Hindlimb muscle (tissue), 1 donor: ENCODE measurements at regions not wholly inside any gene's neighbourhood (a gene's known extent, or its start where the extent isn't known, plus 50 kb on each side); places are given as distances from the start of the nearest gene placed in this dataset.

Source experiments
- DNase-seq: peaks from one replicate; pipeline ENCODE4 v3.0.0-alpha.2; 2013

DNA sequence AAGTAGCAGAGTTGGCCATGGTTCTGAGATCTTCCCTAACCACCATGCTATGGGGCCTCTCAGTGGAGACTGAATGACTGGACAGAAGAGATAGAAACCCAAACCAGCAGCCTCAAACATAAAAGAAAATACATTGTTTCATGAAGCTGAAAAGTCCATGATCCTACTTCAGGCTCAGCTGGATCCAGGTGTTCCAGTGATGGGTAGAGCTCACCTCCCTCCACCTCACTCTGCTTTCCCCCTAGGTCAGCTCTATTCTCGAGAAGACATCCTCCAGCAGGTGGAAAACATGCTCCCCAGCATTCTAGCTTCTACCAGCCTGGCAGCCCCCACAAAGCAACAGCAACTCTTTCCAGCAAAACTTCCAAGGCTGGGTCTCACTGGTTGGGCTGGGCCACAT is 132.1 kb downstream of the OAT start:
- no peak for DNase-seq

DNA sequence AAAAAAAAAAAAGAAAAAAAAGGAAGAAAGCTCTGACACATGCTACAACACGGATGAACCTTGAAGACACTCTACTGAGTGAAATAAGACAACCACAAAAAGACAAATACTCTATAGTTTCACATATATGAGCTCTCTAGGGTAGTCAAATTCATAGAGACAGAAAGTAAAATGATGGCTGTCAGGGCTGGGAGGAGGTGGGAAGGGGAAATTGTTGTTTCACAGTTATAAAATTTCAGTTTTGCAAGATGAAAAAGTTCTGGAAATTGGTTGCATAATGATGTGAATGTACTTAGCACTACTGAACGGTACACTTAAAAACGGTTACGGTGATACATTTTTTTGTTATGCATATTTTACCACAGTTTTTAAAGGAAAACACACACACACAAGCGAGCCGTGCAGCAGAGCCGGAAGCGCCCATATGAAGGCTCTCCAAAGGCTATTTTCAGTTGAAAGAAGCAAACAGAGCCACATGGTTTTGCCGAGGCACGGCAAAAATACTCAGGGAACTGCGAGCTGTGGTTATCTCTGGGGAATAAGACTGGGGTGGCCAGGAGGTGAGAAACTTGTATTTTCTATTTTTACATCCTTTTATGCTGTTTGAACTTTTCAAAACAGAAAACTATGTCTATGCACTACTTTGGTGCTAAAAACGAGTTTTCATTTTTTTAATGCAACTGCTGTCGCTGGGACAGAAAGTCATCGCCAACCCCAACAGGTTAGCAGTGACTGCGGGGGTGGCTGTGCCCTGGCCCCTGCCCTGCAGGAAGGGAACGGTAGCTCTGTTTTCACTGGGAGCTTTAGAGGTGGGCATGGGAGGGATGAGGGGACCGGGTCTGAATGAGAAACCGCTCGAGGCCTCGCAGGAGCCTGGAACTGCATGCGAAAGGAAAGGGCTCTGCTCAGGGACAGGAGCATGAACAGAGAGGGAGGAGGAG is 132.9 kb downstream of the OAT start:
- DNase-seq = no peak

DNA sequence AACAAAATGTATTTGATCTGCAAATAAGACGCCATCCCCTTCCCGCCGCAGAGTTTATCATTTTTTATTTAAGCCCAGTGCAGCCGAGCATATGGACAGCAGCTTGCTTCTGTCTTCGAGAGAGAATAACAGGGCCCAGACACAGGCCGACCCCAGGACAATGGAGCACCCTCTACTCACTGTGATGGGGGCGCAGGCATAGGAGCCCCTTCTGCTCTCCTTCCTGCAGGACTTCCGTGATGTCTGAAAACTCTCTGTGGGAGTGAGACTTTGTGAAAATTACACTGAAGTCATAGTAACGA is 134.8 kb downstream of the OAT start:
- no peak for DNase-seq

DNA sequence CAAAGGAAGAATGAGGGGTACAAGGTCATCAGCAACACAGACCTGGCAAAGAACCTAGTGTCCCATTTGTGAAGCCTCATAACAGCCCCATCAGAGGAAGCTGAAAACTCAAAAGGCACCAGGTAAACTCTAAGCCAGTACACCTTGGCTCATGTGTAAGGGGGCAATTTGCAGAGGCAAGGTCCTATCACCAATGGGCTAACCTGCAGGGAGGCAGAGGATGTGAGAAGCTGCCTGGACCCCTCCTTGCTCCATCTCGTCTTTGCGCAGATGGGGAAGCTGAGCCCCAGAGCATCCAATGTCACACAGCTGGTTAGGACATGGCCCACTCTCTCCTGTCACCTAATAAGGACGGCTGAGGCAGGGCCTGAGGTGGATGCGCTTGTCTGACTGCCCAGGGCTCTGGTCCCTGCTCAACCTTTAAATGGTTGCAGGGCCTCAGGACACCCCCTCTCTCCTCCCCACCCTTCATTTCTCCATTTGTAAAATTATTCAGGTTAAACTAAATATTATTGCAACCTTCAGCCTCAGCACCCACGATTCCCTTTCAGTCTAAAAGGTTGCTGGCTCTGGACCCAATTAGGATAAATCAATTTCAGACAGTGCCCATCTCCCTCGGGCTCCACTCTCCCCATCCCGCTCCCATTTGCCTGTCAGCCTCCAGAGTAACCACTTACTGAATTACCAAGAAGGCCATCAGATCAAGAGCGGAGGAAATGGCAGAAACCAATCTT is 135.3 kb downstream of the OAT start:
- DNase-seq = no peak

DNA sequence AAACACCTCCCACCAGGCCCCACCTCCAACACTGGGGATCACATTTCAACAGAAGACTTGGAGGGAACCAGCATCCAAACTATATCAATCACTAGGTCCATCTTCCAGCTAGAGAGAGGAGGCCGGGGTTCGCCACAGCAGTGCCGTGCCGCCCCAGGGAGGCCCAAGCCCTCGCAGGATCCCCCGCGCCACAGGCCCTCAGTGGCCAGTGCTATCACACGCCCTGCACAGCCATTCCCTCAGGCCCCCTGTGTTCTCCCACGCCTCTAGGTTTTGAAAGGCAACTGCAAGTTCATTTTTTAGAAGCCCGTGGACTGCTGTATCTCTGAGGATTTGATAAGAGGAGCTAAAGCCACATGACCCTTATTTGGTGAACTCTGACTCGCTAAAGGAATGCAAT is 136.4 kb downstream of the OAT start:
- no peak for DNase-seq

DNA sequence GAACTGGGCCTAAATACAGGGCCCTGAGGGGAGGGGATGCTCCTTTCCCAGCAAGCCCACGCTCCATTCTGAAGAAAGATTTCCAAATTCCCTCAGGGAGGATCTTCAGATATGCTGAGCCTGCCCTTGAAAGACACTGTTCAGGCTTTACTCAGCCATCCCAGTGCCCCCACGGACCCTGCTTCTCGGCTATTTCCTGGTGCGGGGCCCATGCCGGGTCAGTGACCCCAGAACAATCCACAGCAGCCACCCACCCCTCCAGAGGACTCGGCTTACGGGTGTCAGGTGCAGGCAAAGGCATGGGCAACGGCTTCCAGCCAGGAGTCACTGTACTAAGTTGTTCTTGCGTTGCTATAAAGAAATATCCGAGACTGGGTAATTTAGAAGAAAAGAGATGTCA is 137.1 kb downstream of the OAT start:
- no peak for DNase-seq

DNA sequence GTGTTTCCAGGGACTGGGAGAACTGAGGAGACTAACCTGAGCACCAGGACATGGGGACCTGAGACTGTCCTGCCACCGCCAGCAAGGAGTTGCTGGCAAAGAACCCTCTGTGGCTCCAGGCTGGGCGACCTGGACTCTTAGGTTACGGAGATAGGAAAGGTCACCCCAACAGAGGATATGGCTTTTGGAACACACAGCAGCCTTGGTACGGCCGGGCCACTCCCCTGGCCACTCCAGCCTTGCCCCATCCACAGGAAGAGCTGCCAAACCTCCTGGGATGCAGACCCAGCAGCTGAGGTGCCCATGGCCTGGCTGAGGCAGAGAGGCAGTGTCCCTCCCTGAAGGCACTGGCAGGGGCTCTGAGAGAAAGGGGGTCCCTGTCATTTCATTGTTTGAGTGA is 137.8 kb downstream of the OAT start:
- DNase-seq = no peak

DNA sequence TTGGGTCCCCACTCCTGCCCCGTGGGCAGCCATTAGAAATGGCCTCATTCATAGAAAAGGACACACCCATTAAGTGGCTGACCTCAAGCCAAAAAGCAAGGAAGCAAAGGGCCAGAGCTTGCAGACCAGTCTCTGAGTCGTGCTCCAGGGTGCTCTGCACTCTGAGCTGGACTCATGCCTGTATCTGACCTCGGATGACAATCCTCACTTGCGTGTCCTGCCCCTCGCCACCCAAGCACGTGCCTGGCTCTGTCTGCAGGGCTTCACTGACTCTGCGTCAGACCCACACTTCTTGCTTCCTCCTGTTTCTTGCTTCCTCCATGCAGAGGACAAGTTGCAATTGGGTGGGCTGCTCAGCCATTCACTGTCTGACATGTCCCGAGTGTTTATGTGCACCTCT is 138.8 kb downstream of the OAT start:
- DNase-seq = no peak

DNA sequence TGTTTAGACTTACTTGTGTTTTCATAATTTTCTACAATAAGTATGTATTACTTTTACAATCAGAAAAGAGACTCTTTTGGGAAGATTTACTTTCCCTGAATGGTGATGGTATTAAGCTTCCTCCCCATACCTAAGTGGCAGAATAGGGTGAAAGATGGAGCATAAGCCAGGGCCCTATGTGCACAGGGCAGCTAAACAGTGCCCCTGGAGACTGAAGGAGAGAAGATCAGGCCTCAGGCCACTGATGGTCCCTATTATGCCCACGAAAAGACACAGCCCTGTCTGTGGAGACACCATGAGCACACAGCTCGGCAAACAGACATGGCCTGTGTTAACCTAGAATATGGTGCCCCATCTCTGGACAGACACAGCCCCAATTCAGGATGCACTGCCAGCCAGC is 139.4 kb downstream of the OAT start:
- no peak for DNase-seq

DNA sequence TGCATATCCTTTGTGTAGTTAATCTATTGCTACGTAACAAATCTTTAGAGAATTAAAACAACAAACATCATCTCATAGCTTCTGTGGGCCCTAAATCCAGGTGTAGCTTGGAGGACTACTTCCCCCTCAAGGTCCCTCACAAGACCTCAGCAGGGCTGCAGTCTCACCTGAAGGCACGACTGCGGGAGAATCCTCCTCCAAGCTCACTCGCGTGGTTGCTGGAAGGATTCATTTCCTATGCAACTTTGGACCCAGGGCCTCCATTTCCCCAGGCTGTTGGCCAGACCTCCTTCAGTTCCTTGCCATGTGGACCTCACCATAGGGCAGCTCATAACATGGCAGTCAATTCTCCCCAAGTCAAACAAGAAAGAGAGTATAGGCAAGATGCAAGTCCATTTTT is 140.4 kb downstream of the OAT start:
- no peak for DNase-seq

DNA sequence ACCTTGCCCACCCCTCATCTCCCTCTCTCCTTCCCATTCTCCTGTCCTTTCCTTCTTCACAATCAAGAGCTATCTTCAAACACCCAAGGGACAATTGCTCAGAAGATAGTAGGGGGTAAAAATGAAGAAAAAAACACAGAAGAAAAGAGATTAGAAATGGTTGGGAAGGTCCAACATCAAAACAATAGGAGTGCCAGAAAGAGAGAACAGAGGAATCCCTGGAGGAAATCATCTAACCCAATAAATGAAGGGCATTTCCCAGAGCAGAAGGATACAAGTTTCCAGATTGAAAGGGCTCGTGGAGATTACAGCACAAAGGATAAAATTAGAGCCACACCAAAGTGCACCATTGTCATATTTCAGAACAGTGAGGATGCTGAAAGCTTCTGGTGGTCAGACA is 145.6 kb downstream of the OAT start:
- no peak for DNase-seq

DNA sequence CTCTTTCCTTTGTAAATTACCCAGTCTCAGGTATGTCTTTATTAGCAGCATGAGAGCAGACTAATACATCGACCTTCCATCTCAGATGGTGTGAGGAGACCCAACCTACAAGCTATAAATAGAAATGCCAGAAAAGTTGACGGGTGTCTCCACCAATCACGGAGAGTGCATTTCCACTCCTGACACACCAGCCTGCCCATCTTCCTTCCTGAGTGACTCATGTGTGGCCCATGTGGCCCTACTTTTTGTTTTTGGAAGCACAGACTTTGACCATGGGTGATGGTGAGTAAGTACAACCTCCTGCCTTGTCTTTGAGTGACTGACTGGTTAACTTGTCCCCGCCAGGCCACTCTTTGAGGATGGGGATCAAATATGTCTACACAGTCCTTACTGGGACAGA is 147.0 kb downstream of the OAT start:
- DNase-seq = no peak

DNA sequence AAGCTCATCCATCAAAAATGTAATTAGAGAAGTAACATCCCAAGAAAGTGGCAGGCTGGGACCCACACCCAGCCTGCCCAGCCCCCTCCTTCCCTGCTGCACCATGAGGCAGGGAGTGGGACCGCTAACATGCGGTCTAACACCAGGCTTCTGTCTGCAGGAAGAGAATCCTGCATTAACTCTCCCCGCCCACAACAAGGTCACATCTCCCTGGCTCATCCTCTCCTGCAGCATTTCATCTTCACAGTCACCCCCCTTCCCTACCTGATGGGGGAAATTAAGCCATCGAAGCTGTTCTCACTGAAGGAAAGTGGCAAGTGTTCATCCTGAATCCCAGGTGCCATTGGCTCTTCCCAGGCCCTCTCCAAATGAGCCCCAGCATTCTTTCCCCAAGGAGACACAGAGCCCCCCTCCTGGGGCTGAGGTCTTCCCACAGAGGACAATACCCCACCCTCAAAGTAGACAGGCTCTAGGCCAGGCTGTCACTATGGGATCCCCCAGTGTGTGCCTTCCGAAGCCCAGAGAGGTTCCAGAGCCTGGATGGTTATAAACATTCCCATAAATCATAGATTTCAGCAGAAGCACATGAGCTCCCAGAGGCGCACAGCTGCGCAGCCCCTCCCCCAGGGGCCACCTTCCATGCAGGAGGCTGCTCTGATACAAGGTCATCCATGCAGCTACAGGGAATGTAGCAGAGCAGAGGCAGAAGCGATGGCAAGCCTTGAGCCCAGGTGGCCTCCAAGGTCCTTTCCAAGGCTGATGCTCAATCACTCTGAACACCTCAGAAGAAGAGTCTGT is 148.0 kb downstream of the OAT start:
- DNase-seq = no peak

DNA sequence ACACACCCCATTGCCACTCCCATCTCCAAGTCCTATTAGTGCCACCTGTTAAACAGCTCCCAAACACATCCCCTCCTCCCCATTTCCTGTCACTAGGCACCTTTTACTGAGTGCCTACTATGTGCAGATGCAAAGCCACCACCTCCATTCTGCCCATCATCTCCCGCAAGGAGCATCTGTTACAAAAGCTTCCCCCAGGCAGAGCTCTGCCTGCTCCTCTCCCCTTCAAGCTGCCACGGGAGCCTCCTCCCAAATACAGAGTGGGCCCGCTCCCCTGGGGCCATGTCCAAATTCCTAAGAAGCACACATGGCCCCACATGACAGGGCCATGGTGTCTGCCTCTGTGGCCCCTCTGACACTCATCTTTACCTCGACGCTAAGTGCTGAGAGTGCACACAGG is 149.7 kb downstream of the OAT start:
- no peak for DNase-seq

DNA sequence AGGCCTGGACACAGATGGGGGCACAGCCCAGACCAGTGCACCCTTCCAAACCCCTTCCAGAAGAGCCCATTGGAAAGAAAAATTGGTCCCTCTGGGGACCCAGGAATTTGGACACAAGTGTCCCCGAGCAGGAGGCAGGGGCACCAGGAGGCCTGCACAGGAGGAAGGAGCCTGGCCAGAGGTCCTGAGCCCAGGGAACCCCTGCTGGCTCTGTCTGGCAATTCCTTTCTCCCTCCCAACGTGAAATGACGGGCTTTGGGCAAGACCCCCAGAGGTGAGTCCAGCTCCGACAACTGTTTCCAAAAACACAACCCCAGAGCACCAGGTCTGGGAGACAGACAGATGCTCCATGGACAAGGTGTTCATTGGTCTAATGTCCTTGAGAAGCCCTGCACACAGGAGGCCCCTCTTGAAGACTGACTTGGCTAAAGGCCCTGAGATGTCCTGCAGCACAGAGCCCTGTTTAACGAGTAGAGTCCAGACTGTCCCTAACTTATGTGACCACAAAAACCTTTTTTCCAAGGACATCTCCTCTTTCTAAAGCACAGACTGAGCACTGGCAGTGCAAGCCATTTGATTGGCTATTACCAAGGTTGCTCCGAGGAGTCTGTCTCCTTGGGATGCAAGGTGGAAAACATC is 150.7 kb downstream of the OAT start:
- DNase-seq = no peak

DNA sequence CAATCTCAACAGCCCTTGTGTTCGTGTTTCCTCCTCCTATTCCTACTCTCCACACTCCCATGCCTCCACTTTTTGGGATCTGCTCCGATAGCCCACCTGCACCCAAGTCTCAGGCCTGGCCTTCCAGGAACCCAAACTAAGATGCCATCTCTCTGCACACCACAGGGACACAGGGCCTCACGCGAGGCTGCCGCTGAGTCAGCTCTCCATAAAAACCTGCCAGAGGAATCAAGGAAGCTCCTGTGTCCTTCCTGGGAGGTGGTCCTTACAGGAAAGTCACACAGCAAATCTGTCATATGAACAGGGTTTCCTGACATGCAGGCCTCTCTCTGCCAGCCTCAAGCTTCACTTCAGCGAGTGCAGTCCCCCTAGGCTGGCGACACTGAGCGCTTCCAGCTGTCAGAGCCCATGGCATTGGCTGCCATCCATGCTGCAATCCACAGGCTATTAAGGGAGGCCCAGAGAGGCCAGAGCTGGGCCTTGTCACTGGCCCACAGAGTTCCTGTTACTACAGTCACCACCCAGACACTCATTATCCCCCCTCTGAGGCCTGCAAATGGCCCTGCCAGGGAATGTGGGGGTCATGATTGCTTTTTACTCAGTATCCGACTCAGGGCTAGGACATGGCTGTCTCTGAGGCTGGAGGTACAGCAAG is 151.4 kb downstream of the OAT start:
- DNase-seq = no peak

DNA sequence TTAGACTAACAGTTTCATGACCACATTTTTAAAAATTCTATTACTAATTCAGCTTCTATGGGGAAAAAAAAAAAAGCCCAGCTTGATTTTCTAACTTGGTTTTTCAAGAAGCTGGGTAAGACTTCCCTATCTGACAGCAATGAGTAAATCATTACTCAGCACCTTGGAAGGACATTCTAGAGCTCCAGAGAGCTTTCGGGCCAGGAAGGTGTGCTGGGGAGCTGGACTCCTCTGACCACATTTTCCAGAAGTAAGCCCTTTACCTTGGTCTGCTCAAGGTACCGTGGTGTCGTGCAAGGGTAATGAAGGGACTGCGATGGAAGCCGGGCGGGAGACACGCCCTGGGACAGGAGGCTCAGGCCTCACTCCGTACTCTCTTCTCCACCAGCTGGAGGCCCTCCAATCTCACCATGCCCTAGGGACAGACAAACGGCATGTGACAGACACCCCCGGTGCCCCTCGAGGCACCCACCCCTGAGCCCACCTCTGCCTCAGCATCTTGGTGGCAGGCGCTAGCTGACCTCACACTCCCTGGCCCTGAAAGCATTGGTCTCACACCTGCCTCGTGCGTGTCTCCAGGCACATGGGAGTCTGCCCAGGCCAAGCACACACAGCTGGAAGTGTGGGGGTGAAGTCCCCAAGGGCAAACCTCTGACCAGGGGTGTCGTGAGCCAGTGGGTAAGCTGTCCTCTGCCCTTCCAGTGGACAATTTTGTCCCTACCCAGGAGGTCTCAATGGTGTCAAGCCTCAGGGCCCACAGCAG is 152.1 kb downstream of the OAT start:
- no peak for DNase-seq

DNA sequence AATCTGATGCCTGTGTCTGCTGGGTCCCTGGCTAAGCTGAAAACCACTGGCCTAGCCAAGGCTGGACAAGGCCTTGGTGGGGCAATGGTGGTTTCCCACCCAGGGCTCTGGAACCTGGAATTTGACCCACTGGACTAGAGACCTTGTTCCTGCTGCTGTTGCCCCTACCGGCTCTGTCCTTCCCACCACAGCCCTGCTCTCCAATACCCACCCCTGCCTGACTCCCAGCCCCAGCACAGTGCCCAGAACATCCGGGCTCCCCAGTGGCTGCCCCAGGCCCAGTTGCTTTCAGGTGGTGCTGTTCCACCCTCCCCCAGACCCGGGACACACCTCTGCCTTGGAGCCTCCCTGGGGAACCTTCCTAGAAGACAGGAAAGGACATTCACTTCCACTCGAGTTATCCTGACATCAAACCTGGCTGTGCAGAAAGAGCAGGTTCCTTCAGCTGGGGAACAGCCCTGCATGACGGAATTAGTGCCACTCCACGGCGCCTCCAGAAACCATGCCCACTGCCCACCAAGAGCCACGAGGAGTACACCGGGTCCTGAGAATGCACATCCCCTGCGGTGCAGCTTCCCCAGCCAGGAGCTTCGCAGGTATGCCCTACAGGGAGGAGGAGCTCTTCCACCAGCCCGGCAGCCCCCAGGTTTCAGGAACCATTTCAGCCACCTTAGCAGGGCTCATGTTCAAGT is 152.8 kb downstream of the OAT start:
- DNase-seq = no peak

DNA sequence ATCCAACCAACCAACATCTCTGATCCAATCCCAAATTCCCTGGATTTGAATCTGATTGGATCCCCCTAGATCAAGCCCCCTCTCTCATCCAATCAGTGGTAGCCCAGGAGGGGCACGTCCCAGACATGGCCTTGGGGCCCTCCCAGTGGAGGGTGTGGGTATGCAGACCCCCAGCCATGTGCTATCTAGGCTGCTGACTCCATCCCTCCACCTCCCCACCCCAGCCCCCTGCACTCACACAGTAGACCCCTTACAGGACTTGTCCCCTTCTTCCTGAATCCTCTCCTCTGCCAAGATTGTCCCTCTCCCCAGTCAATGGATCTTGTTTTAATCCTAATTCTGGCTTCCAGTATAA is 153.4 kb downstream of the OAT start:
- DNase-seq = no peak

DNA sequence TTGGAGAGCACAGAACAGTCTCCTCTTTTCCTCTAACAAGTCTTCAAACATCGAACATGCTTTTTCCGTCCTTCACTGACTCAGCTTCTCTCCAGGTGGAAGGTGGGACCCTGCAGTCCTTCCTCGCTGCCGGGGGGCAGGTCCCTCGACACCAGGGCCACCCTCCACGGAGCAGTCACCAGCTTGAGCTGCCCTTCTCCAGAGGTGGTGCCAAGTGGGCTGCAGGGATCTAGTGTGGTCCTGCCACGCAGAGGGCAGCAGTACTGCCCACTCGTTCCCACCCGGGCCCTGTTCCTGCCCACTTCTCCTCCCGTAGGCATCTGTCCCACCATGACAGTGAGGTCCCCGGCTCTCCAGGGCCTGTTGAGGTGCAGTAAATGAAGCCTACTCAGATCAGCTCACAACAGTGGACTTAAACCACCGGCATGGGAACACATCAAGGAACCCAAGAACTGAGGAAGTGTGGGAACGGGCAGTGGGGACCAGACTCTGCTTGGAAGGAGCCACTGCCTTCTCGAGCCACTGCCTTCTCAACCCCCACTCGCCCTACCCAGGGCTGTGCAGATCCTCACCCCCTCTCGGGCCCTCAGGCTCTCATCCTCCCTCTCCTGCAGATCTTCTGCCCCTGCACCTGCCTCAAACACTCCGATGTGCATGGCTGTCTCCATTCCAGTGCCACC is 153.9 kb downstream of the OAT start:
- no peak for DNase-seq

DNA sequence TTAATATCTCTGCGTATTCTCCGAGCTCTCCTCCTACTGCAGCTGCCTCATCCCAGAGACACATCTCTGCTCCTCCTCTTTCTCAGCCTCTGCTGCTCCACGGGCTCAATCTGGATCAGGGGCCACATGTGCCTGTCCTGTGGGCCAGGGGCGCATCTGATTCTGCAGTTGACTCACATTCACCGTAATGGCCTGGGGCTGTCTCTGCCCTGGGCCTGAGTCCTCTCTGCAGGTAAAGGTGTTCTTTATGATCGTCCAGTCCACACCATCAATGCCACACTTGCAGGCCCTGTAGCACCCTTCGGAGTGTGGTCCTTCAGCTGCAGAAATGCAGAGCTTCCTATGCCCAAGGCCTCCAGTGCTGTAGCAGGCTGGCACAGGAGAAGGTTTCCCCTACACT is 154.5 kb downstream of the OAT start:
- DNase-seq = no peak
